HEK293 (cell line): ENCODE measurements at regions not wholly inside any gene's neighbourhood (a gene's known extent, or its start where the extent isn't known, plus 50 kb on each side); places are given as distances from the start of the nearest gene placed in this dataset.

ENCODE experiments used
- CTCF ChIA-PET: fragments of 350-600 bp; formaldehyde crosslinking; extraction: SDS; loops from one replicate; lab custom pipeline; 2021; ENCODE audit warnings: antibody characterized with exemption; lab: Yijun Ruan, JAX
- POLR2A ChIA-PET: fragments of 300-600 bp; formaldehyde crosslinking; extraction: SDS; loops from one replicate; lab custom pipeline; 2020; ENCODE audit warnings: antibody characterized with exemption, inconsistent platforms; lab: Yijun Ruan, JAX
- H3K27ac ChIP-seq: fragments of 200-500 bp; sonication (Bioruptor generic); 2 replicates; pipeline ENCODE4 v1.5.1; 2014; ENCODE audit warnings: low read depth, low read length, control low read depth, inconsistent platforms; ENCODE audit errors: extremely low read depth
- H3K36me3 ChIP-seq, 2 experiments: fragments of 200-500 bp in 1 of 2; sonication (Bioruptor generic) in 1 of 2; 1 replicate in 1 of 2; 2 replicates in 1 of 2; pipeline ENCODE4 v1.5.1; 2014 to 2017; ENCODE audit warnings: inconsistent platforms in 2 of 2, low read length in 2 of 2; ENCODE audit not compliant: control insufficient read depth in 2 of 2, insufficient read depth in 1 of 2
- H3K4me1 ChIP-seq: fragments of 200-500 bp; sonication (Bioruptor generic); 2 replicates; pipeline ENCODE4 v1.5.1; 2014; ENCODE audit warnings: mild to moderate bottlenecking, low read length, inconsistent platforms; ENCODE audit not compliant: control insufficient read depth, insufficient read depth
- H3K4me3 ChIP-seq: 2 replicates; pipeline ENCODE4 v1.5.1; 2011; ENCODE audit warnings: low read depth, mild to moderate bottlenecking, control low read depth, low read length, moderate library complexity
- H3K9me3 ChIP-seq: fragments of 200-500 bp; sonication (Bioruptor generic); 2 replicates; pipeline ENCODE4 v1.5.1; 2014; ENCODE audit warnings: low read depth, low read length, inconsistent platforms; ENCODE audit not compliant: control insufficient read depth, insufficient read depth
- EGR2 ChIP-seq: fragments of 450-650 bp; formaldehyde crosslinking; IDR thresholded peaks from 2 replicates; pipeline ENCODE4 v1.5.1; 2016; ENCODE audit warnings: low read depth, missing biosample characterization, missing genetic modification characterization
- FEZF1 ChIP-seq: fragments of 450-650 bp; formaldehyde crosslinking; IDR thresholded peaks from 2 replicates; pipeline ENCODE4 v1.5.1; 2016; ENCODE audit warnings: missing biosample characterization, missing genetic modification characterization
- HIC1 ChIP-seq: fragments of 450-650 bp; formaldehyde crosslinking; IDR thresholded peaks from 2 replicates; pipeline ENCODE4 v1.5.1; 2016; ENCODE audit warnings: missing biosample characterization, missing genetic modification characterization
- KLF10 ChIP-seq: fragments of 450-650 bp; IDR thresholded peaks from 2 replicates; pipeline ENCODE4 v1.5.1; 2018; ENCODE audit warnings: missing biosample characterization, mild to moderate bottlenecking, missing genetic modification characterization
- KLF16 ChIP-seq: fragments of 450-650 bp; formaldehyde crosslinking; IDR thresholded peaks from 2 replicates; pipeline ENCODE4 v1.5.1; 2017; ENCODE audit warnings: missing biosample characterization, missing genetic modification characterization
- KLF9 ChIP-seq: fragments of 450-650 bp; formaldehyde crosslinking; IDR thresholded peaks from 2 replicates; pipeline ENCODE4 v1.5.1; 2016; ENCODE audit warnings: missing biosample characterization, missing genetic modification characterization, low read depth
- MEIS1 ChIP-seq: sonication (generic); formaldehyde crosslinking; IDR thresholded peaks from 2 replicates; pipeline ENCODE4 v1.8.1; 2022; ENCODE audit warnings: missing genetic modification reagents, mild to moderate bottlenecking, borderline replicate concordance
- RBAK ChIP-seq: fragments of 450-650 bp; formaldehyde crosslinking; IDR thresholded peaks from 2 replicates; pipeline ENCODE4 v1.5.1; 2016; ENCODE audit warnings: missing biosample characterization, missing genetic modification characterization
- REPIN1 ChIP-seq: fragments of 450-650 bp; formaldehyde crosslinking; IDR thresholded peaks from 2 replicates; pipeline ENCODE4 v1.5.1; 2017; ENCODE audit warnings: missing biosample characterization, missing genetic modification characterization, low read depth
- SETDB1 ChIP-seq: IDR thresholded peaks from one replicate; pipeline ENCODE4 v1.6.1; 2017; ENCODE audit warnings: mild to moderate bottlenecking, low read length, moderate library complexity, mixed read lengths; ENCODE audit not compliant: insufficient read length
- TRIM28 ChIP-seq: IDR thresholded peaks from 2 replicates; pipeline ENCODE4 v1.6.1; 2011; ENCODE audit warnings: low read length, control low read depth, borderline replicate concordance
- YY2 ChIP-seq: fragments of 450-650 bp; formaldehyde crosslinking; IDR thresholded peaks from 2 replicates; pipeline ENCODE4 v1.5.1; 2016; ENCODE audit warnings: missing biosample characterization, missing genetic modification characterization
- ZBTB49 ChIP-seq: fragments of 450-650 bp; formaldehyde crosslinking; IDR thresholded peaks from 2 replicates; pipeline ENCODE4 v1.5.1; 2016; ENCODE audit warnings: missing biosample characterization, missing genetic modification characterization, low read depth
- ZFP3 ChIP-seq: fragments of 450-650 bp; formaldehyde crosslinking; IDR thresholded peaks from 2 replicates; pipeline ENCODE4 v1.5.1; 2016; ENCODE audit warnings: low read depth, missing biosample characterization, missing genetic modification characterization
- ZIC2 ChIP-seq: fragments of 450-650 bp; formaldehyde crosslinking; IDR thresholded peaks from 2 replicates; pipeline ENCODE4 v1.5.1; 2016; ENCODE audit warnings: missing biosample characterization, missing genetic modification characterization
- ZNF112 ChIP-seq: fragments of 450-650 bp; formaldehyde crosslinking; IDR thresholded peaks from 2 replicates; pipeline ENCODE4 v1.5.0; 2017; ENCODE audit warnings: missing biosample characterization, missing genetic modification characterization
- ZNF138 ChIP-seq: fragments of 450-650 bp; formaldehyde crosslinking; IDR thresholded peaks from 2 replicates; pipeline ENCODE4 v1.5.1; 2016; ENCODE audit warnings: missing biosample characterization, missing genetic modification characterization, borderline replicate concordance
- ZNF157 ChIP-seq: fragments of 450-650 bp; formaldehyde crosslinking; IDR thresholded peaks from 2 replicates; pipeline ENCODE4 v1.5.1; 2016; ENCODE audit warnings: missing biosample characterization, missing genetic modification characterization
- ZNF169 ChIP-seq: fragments of 450-650 bp; formaldehyde crosslinking; IDR thresholded peaks from 2 replicates; pipeline ENCODE4 v1.5.1; 2016; ENCODE audit warnings: missing biosample characterization, missing genetic modification characterization
- ZNF184 ChIP-seq: fragments of 450-650 bp; IDR thresholded peaks from 2 replicates; pipeline ENCODE4 v1.5.1; 2018; ENCODE audit warnings: missing biosample characterization, mild to moderate bottlenecking, missing genetic modification characterization
- ZNF280C ChIP-seq: fragments of 450-650 bp; formaldehyde crosslinking; IDR thresholded peaks from 2 replicates; pipeline ENCODE4 v1.5.1; 2016; ENCODE audit warnings: missing biosample characterization, missing genetic modification characterization
- ZNF292 ChIP-seq: fragments of 450-650 bp; formaldehyde crosslinking; IDR thresholded peaks from 2 replicates; pipeline ENCODE4 v1.5.1; 2016; ENCODE audit warnings: low read depth, missing biosample characterization, missing genetic modification characterization, borderline replicate concordance
- ZNF311 ChIP-seq: fragments of 450-650 bp; formaldehyde crosslinking; IDR thresholded peaks from 2 replicates; pipeline ENCODE4 v1.5.1; 2017; ENCODE audit warnings: missing biosample characterization, missing genetic modification characterization, borderline replicate concordance
- ZNF335 ChIP-seq: fragments of 450-650 bp; formaldehyde crosslinking; conservative IDR thresholded peaks from 2 replicates; pipeline ENCODE4 v1.5.1; 2016; ENCODE audit warnings: missing biosample characterization, missing genetic modification characterization
- ZNF366 ChIP-seq: fragments of 450-650 bp; formaldehyde crosslinking; conservative IDR thresholded peaks from 2 replicates; pipeline ENCODE4 v1.5.1; 2016; ENCODE audit warnings: missing biosample characterization, missing genetic modification characterization
- ZNF510 ChIP-seq: fragments of 450-650 bp; formaldehyde crosslinking; IDR thresholded peaks from 2 replicates; pipeline ENCODE4 v1.5.1; 2018; ENCODE audit warnings: mild to moderate bottlenecking, missing genetic modification characterization, missing biosample characterization; ENCODE audit not compliant: insufficient replicate concordance
- ZNF521 ChIP-seq: fragments of 450-650 bp; formaldehyde crosslinking; IDR thresholded peaks from 2 replicates; pipeline ENCODE4 v1.5.1; 2017; ENCODE audit warnings: missing biosample characterization, mild to moderate bottlenecking, missing genetic modification characterization
- ZNF530 ChIP-seq: fragments of 450-650 bp; formaldehyde crosslinking; IDR thresholded peaks from 2 replicates; pipeline ENCODE4 v1.5.1; 2016; ENCODE audit warnings: low read depth, missing biosample characterization, missing genetic modification characterization
- ZNF580 ChIP-seq: fragments of 450-650 bp; formaldehyde crosslinking; IDR thresholded peaks from 2 replicates; pipeline ENCODE4 v1.5.1; 2016; ENCODE audit warnings: missing biosample characterization, missing genetic modification characterization
- ZNF596 ChIP-seq: fragments of 450-650 bp; IDR thresholded peaks from 2 replicates; pipeline ENCODE4 v1.5.0; 2018; ENCODE audit warnings: missing biosample characterization, mild to moderate bottlenecking, missing genetic modification characterization, moderate library complexity
- ZNF658 ChIP-seq: fragments of 450-650 bp; formaldehyde crosslinking; IDR thresholded peaks from 2 replicates; pipeline ENCODE4; 2016; ENCODE audit warnings: missing biosample characterization, missing genetic modification characterization
- ZNF707 ChIP-seq: fragments of 450-650 bp; formaldehyde crosslinking; IDR thresholded peaks from 2 replicates; pipeline ENCODE4 v1.5.1; 2016; ENCODE audit warnings: missing biosample characterization, missing genetic modification characterization

- Histone ChIP-seq H3K36me3 (no peaks in the 10 kb centered on the region), H3K9me3 (no peaks in the 10 kb centered on the region), H3K4me3 (no peak overlapping the region), H3K27ac (no peak overlapping the region)
- CTCF ChIA-PET, result no interaction called here
- POLR2A ChIA-PET, result no interaction called here
- no peak for TF ChIP-seq KLF10
- TF ChIP-seq ZNF335, result no peak
- peak; percentile 12; the same call in 1 of the 2 replicates for TF ChIP-seq TRIM28
- peak; percentile 84 for TF ChIP-seq SETDB1
- no peak for TF ChIP-seq ZNF169 (tag by site-specific recombination)
- no peak for TF ChIP-seq FEZF1
- no peak for TF ChIP-seq KLF16 (tag by site-specific recombination)
- no peak for TF ChIP-seq ZNF707 (tag by site-specific recombination)
- TF ChIP-seq ZNF530, result no peak
- no peak for TF ChIP-seq ZNF112
- TF ChIP-seq REPIN1, result no peak
- no peak for TF ChIP-seq MEIS1 (CRISPR knock-in tag)
- no peak for TF ChIP-seq ZNF292 (tag by site-specific recombination)
- TF ChIP-seq, all 188 proteins: peak for 2
- no peaks in the 10 kb centered on the region for H3K4me1 ChIP-seq
Observed at GRCh38 chr2:41500895-41501294, 546.9 kb upstream of the PKDCC start.

GRCh38 chr2:41502752-41503151, 545.1 kb upstream of the PKDCC start:
- H3K27ac ChIP-seq, result no peak overlapping the region
- POLR2A ChIA-PET, result no interaction called here
- no peaks in the 10 kb centered on the region for H3K4me1 ChIP-seq
- H3K36me3 ChIP-seq, result no peaks in the 10 kb centered on the region
- H3K9me3 ChIP-seq, result no peaks in the 10 kb centered on the region
- H3K4me3 ChIP-seq, result no peak overlapping the region
- CTCF ChIA-PET, result no interaction called here
- TF ChIP-seq ZNF510 (tag by site-specific recombination) (no peak), ZFP3 (no peak), YY2 (tag by site-specific recombination) (no peak), ZNF280C (no peak), ZNF157 (tag by site-specific recombination) (no peak), ZBTB49 (no peak), ZNF658 (tag by site-specific recombination) (no peak), ZNF184 (tag by site-specific recombination) (no peak), ZNF521 (tag by site-specific recombination) (no peak), ZNF580 (tag by site-specific recombination) (no peak), RBAK (tag by site-specific recombination) (no peak), ZNF366 (tag by site-specific recombination) (no peak), HIC1 (tag by site-specific recombination) (no peak), ZIC2 (tag by site-specific recombination) (no peak), ZNF596 (tag by site-specific recombination) (no peak), EGR2 (tag by site-specific recombination) (no peak), ZNF311 (tag by site-specific recombination) (no peak), ZNF138 (no peak), KLF9 (no peak)
